Left ventricle myocardium inferior (tissue), 1 donor: ENCODE measurements at regions not wholly inside any gene's neighbourhood (a gene's known extent, or its start where the extent isn't known, plus 50 kb on each side); places are given as distances from the start of the nearest gene placed in this dataset.

Experiments
- DNase-seq: peaks from one replicate; pipeline ENCODE4 v3.0.0-alpha.2; 2020
- H3K27ac ChIP-seq: fragments of 200-600 bp; replicated peaks from 2 replicates; pipeline ENCODE4 v1.8.0; 2021
- H3K27me3 ChIP-seq: fragments of 200-600 bp; 2 replicates; pipeline ENCODE4 v1.8.0; 2021; ENCODE audit warnings: low read depth
- H3K36me3 ChIP-seq: fragments of 200-600 bp; 2 replicates; pipeline ENCODE4 v1.8.0; 2021
- H3K4me1 ChIP-seq: fragments of 200-600 bp; 2 replicates; pipeline ENCODE4 v1.8.0; 2021
- H3K4me3 ChIP-seq: fragments of 200-600 bp; 2 replicates; pipeline ENCODE4 v1.8.0; 2021; ENCODE audit warnings: mild to moderate bottlenecking, moderate library complexity
- H3K9me3 ChIP-seq: fragments of 200-600 bp; replicated peaks from 2 replicates; pipeline ENCODE4 v1.8.0; 2021
- CTCF ChIP-seq: fragments of 200-600 bp; IDR thresholded peaks from 2 replicates; pipeline ENCODE4 v1.8.0; 2021; ENCODE audit warnings: antibody characterized with exemption, mild to moderate bottlenecking, borderline replicate concordance
- intact Hi-C: fragments of 100-400 bp; cut with micrococcal nuclease; formaldehyde crosslinking; loops from one replicate; pipeline ENCODE4 v1.11.0; 2022
- donor health status: DM: no; HTN: yes; CAD: no; lungs with severe emphysema.

GRCh38 chr9:80632041-80632440, 1057.3 kb downstream of the TLE1 start:
- Histone ChIP-seq H3K4me3 (no peak overlapping the region), H3K4me1 (no peaks in the 10 kb centered on the region), H3K36me3 (no peaks in the 10 kb centered on the region), H3K27me3 (no peaks in the 10 kb centered on the region), H3K9me3 (peaks cover 31% of the 10 kb centered on the region), H3K27ac (no peak overlapping the region)
- intact Hi-C loops, result loop anchor here (10.0 kb wide), 1 partner anchor 1993 kb away; no protein-coding TSS in a partner anchor
- no peak for TF ChIP-seq CTCF
- no peak for DNase-seq

- peaks cover 16% of the 10 kb centered on the region for H3K9me3 ChIP-seq
- H3K4me3 ChIP-seq, result no peak overlapping the region
- no peaks in the 10 kb centered on the region for H3K36me3 ChIP-seq
- no peak for DNase-seq
- H3K4me1 ChIP-seq, result no peaks in the 10 kb centered on the region
- intact Hi-C loops, result no loop called here
- no peak for TF ChIP-seq CTCF
- no peaks in the 10 kb centered on the region for H3K27me3 ChIP-seq
- no peak overlapping the region for H3K27ac ChIP-seq
These were observed 1050.7 kb downstream of the TLE4 start for GRCh38 chr9:80622508-80622907.

- intact Hi-C loops, result no loop called here
- DNase-seq, result no peak
- Histone ChIP-seq H3K27ac (no peak overlapping the region), H3K27me3 (no peaks in the 10 kb centered on the region), H3K4me3 (no peak overlapping the region), H3K36me3 (no peaks in the 10 kb centered on the region), H3K9me3 (peaks cover 14% of the 10 kb centered on the region), H3K4me1 (no peaks in the 10 kb centered on the region)
- no peak for TF ChIP-seq CTCF
These were observed 1047.6 kb downstream of the TLE4 start for GRCh38 chr9:80619356-80619755.

DNA sequence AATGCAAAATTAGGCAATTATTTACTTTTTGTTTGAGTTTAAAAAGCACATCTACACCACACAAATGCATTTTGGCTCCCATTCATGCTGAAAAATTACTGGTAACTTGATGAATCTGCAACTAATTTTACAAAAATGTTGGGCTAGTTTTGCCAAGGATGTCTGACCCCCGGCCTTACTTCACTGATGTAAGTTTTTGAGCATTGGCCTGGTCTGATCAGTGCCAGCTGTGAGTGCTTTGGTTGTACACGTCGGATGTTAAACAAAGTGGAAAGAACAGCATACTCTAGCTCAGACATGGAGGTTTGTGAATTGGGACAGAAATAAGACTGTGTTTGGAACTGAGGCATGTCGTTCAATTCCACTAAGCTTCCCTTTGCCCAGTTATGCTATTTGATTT, 1044.2 kb downstream of the TLE4 start:
- intact Hi-C loops, result no loop called here
- Histone ChIP-seq H3K27ac (no peak overlapping the region), H3K4me1 (no peaks in the 10 kb centered on the region), H3K27me3 (no peaks in the 10 kb centered on the region), H3K9me3 (peaks cover 18% of the 10 kb centered on the region), H3K36me3 (no peaks in the 10 kb centered on the region), H3K4me3 (no peak overlapping the region)
- TF ChIP-seq CTCF, result no peak
- no peak for DNase-seq

DNA sequence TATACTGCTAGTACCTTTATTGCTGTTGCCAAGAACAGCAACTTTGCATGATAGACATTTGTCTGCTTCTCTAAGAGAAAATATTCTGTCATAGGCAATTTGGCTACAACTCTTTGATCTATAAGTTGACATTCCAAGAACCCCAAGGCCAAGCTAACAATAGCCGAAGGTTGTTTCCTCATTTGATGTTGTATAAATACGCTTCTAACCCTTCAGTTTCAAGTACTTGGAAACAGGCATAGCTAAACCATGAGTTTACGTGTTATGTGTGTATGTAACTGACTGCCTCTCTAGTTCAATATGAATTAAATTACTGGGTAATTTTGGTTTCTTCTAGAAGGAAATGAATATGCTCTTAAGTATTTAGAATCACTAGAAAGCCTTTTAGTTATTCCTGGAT, 1034.0 kb downstream of the TLE4 start:
- Histone ChIP-seq H3K9me3 (no peaks in the 10 kb centered on the region), H3K4me1 (no peaks in the 10 kb centered on the region)

More for the DNA sequence above, 1034.0 kb downstream of the TLE4 start:
- H3K27me3 ChIP-seq, result no peaks in the 10 kb centered on the region
- intact Hi-C loops, result no loop called here
- no peaks in the 10 kb centered on the region for H3K36me3 ChIP-seq
- DNase-seq, result no peak
- no peak overlapping the region for H3K27ac ChIP-seq
- TF ChIP-seq CTCF, result no peak
- H3K4me3 ChIP-seq, result no peak overlapping the region
